H1 (cell line): ENCODE measurements at regions not wholly inside any gene's neighbourhood (a gene's known extent, or its start where the extent isn't known, plus 50 kb on each side); places are given as distances from the start of the nearest gene placed in this dataset.
"Not testable (repeated sequence)": the region's sequence is repeated elsewhere in the genome, so short reads cannot be mapped to it uniquely, and the experiment has no call there.

Experiments
- CHD2 ChIP-seq: IDR thresholded peaks from 2 replicates; pipeline ENCODE4 v1.6.1; 2012; ENCODE audit warnings: low read length, improper control_type of control experiment
- CTCF ChIP-seq, 3 experiments: IDR thresholded peaks; 1 replicate in 2 of 3; 2 replicates in 1 of 3; pipeline versions ENCODE4 v1.5.1 to v1.6.1; 2011; ENCODE audit warnings: low read length in 3 of 3, mild to moderate bottlenecking in 3 of 3, inconsistent platforms in 2 of 3, low read depth in 1 of 3, moderate library complexity in 1 of 3; ENCODE audit not compliant: insufficient read depth in 1 of 3; ENCODE audit errors: control extremely low read depth in 1 of 3
- EZH2 ChIP-seq: fragments of 200-600 bp; sonication (generic); IDR thresholded peaks from 2 replicates; pipeline ENCODE4 v1.7.1; 2012; ENCODE audit warnings: low read depth, mild to moderate bottlenecking, moderate library complexity, low read length, inconsistent platforms; ENCODE audit not compliant: severe bottlenecking
- JUND ChIP-seq: IDR thresholded peaks from 2 replicates; pipeline ENCODE4 v1.6.1; 2011; ENCODE audit warnings: mild to moderate bottlenecking, improper control_type of control experiment, low read length
- NRF1 ChIP-seq: IDR thresholded peaks from 2 replicates; pipeline ENCODE4 v1.6.1; 2011; ENCODE audit warnings: mild to moderate bottlenecking, low read depth, low read length, improper control_type of control experiment
- POLR2A ChIP-seq, 2 experiments: IDR thresholded peaks; 1 replicate in 1 of 2; 2 replicates in 1 of 2; pipeline ENCODE4 v1.6.1; 2011; ENCODE audit warnings: low read depth in 2 of 2, low read length in 2 of 2, mild to moderate bottlenecking in 2 of 2; ENCODE audit errors: control extremely low read depth in 1 of 2
- RAD21 ChIP-seq, 2 experiments: IDR thresholded peaks in 1 of 2; conservative IDR thresholded peaks in 1 of 2; 2 replicates each; pipeline ENCODE4 v1.6.1; 2011; ENCODE audit warnings: low read depth in 2 of 2, low read length in 2 of 2, improper control_type of control experiment in 1 of 2, inconsistent platforms in 1 of 2, mild to moderate bottlenecking in 1 of 2, moderate library complexity in 1 of 2
- RFX5 ChIP-seq: IDR thresholded peaks from 2 replicates; pipeline ENCODE4 v1.6.1; 2011; ENCODE audit warnings: low read depth, low read length, improper control_type of control experiment, borderline replicate concordance
- SUZ12 ChIP-seq: fragments of 200-600 bp; sonication (generic); IDR thresholded peaks from 2 replicates; pipeline ENCODE4 v1.6.1; 2012; ENCODE audit warnings: mild to moderate bottlenecking, inconsistent platforms, low read length, moderate library complexity, mixed read lengths
- ZNF274 ChIP-seq: IDR thresholded peaks from 2 replicates; pipeline ENCODE4 v1.7.0; 2012; ENCODE audit warnings: low read length, borderline replicate concordance; ENCODE audit errors: extremely low read depth

GRCh38 chr20:7803411-7804151 is 136.7 kb downstream of the HAO1 start:
- TF ChIP-seq NRF1; POLR2A (IDR thresholded peaks at IDR 0.05; ENCODE audit: control extremely low read depth in 1 of 2, low read depth in 2 of 2, low read length in 2 of 2); CTCF (IDR thresholded peaks at IDR 0.05; ENCODE audit: control extremely low read depth in 1 of 3, insufficient read depth in 1 of 3, low read depth in 1 of 3, low read length in 3 of 3); CHD2; EZH2; ZNF274; RAD21 (IDR thresholded peaks at IDR 0.05 in 1 of 2, conservative IDR thresholded peaks at IDR 0.05 in 1 of 2; ENCODE audit: low read depth in 2 of 2, low read length in 2 of 2); JUND; RFX5; SUZ12: not testable (repeated sequence)
